ENCODE measurements at regions not wholly inside any gene's neighbourhood (a gene's known extent, or its start where the extent isn't known, plus 50 kb on each side); places are given as distances from the start of the nearest gene placed in this dataset.

DNA sequence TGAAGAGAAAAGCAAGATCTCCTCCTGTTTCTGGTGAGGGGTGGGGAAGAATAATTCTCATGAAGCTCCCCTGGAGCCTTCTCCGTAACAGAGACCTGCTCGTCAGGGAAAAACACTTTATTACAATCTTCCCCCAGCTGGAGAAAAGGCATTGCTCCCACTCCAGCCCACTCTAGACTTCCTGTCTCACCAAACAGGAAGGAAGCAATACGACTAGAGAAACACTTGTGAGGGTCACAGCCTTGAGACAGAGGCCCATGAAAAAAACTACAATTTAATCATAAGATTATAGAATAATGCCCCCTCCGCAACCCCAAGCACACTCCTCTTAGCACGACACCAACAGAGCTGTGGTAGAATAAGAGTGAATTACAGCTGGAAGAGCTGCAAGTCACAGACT is 197.2 kb upstream of the S1PR3 start:
- BruUV-seq (replicated peaks): no TSS peak
- Histone ChIP-seq H3K23ac (ENCODE audit: low read depth, low read length) (no peak overlapping the region), H3K18ac (ENCODE audit: low read depth, low read length) (no peak overlapping the region), H3K4me3 (ENCODE audit: insufficient read depth, low read depth, low read length) (no peak overlapping the region), H2AK5ac (ENCODE audit: low read depth, low read length) (no peak overlapping the region), H2AFZ (replicated peaks; ENCODE audit: low read length, poor library complexity) (no peak overlapping the region), H4K91ac (ENCODE audit: insufficient read depth, low read depth, low read length) (no peak overlapping the region), H3K27ac (ENCODE audit: insufficient read depth, low read length) (no peak overlapping the region), H3K56ac (ENCODE audit: extremely low read depth, insufficient read depth, low read length) (no peak overlapping the region), H3K79me1 (ENCODE audit: low read depth in 1 of 2, low read length in 2 of 2) (no peaks in the 10 kb centered on the region), H3K4me2 (ENCODE audit: low read depth, low read length) (no peak overlapping the region), H3K9me1 (ENCODE audit: insufficient read depth, low read length) (no peaks in the 10 kb centered on the region), H4K5ac (ENCODE audit: low read depth, low read length) (no peak overlapping the region), H2BK5ac (ENCODE audit: low read depth, low read length, poor library complexity, severe bottlenecking) (no peak overlapping the region), H2BK15ac (ENCODE audit: low read depth, low read length) (no peak overlapping the region), H3K4ac (ENCODE audit: low read depth, low read length) (no peak overlapping the region), H2AK9ac (replicated peaks; ENCODE audit: low read depth, low read length, poor library complexity) (no peak overlapping the region), H4K20me1 (ENCODE audit: insufficient read depth, low read length) (no peaks in the 10 kb centered on the region), H3K27me3 (ENCODE audit: control insufficient read depth, insufficient read depth, low read length) (no peaks in the 10 kb centered on the region), H4K8ac (ENCODE audit: low read depth in 2 of 2, low read length in 2 of 2) (no peak overlapping the region), H3K4me1 (ENCODE audit: control insufficient read depth, insufficient read depth, low read length) (peaks cover 6% of the 10 kb centered on the region), H3K9ac (ENCODE audit: low read depth, low read length) (no peak overlapping the region), H2BK20ac (ENCODE audit: low read depth, low read length) (no peak overlapping the region), H3K9me3 (ENCODE audit: control insufficient read depth, insufficient read depth, low read length) (no peaks in the 10 kb centered on the region), H3K36me3 (ENCODE audit: control insufficient read depth, insufficient read depth, low read length) (no peaks in the 10 kb centered on the region), H3K14ac (replicated peaks; ENCODE audit: low read depth, low read length) (no peak overlapping the region), H2BK120ac (ENCODE audit: low read depth, low read length) (no peak overlapping the region)
- DNase-seq (no peak), ATAC-seq (ENCODE audit: low read depth) (no peak)
- ChIA-PET CTCF (no interaction called here), POLR2A (ENCODE audit: unreplicated experiment) (no interaction called here)
- dilution Hi-C loops (cut with HindIII; ENCODE audit: low sequenced_read_pairs, unreplicated experiment): no loop called here
- no peak for TF ChIP-seq RFX5 (IDR thresholded peaks at IDR 0.05; ENCODE audit: low read depth, low read length)
- TF ChIP-seq USF2 (IDR thresholded peaks at IDR 0.05; ENCODE audit: low read depth, low read length): no peak
- no peak for TF ChIP-seq RCOR1 (IDR thresholded peaks at IDR 0.05; ENCODE audit: insufficient replicate concordance, low read length)
- no peak for TF ChIP-seq SMC3 (IDR thresholded peaks at IDR 0.05; ENCODE audit: low read depth, low read length)
- no peak for TF ChIP-seq CEBPB (IDR thresholded peaks at IDR 0.05; ENCODE audit: low read depth, low read length)
- no peak for TF ChIP-seq CHD1 (IDR thresholded peaks at IDR 0.05; ENCODE audit: low read depth, low read length)
- TF ChIP-seq NFE2L2 (IDR thresholded peaks at IDR 0.05; ENCODE audit: low read depth, low read length): no peak
- no peak for TF ChIP-seq POLR2A (IDR thresholded peaks at IDR 0.05; ENCODE audit: low read depth, low read length)
- WGBS, 2 experiments (ENCODE audit: extremely low coverage in 2 of 2, insufficient read length in 1 of 2): no CpG with 5 or more reads among the region's 5 CpGs
- in situ Hi-C loops (cut with MboI; ENCODE audit: low sequenced_read_pairs): no loop called here
- intact Hi-C loops (cut with micrococcal nuclease): no loop called here

Data from IMR-90 (cell line).